ENCODE measurements at regions not wholly inside any gene's neighbourhood (a gene's known extent, or its start where the extent isn't known, plus 50 kb on each side); places are given as distances from the start of the nearest gene placed in this dataset.

DNA sequence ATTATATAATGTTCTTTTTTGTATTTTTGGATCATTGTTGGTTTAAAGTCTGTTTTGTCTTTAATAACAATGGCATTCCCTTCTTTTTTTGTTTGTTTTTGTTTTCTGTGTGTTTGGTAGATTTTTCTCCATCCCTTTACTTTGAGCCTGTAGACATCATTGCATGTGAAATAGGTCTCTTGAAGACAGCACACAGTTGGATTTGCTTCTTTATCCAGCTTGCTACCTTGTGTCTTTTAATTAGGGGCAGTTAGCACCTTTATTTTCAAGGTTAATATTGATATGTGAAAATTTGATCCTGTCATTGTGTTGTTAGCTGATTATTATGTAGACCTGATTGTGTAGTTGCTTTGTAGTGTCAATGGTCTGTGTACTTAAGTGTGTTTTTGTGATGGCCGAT, 235.7 kb downstream of the KCNJ3 start:
- H3K9me3 Mint-ChIP-seq = peaks cover 4 to 11% (median 9%) of the 10 kb centered on the region in 7 donors
- no peaks in the 10 kb centered on the region for H3K36me3 Mint-ChIP-seq
- no peaks in the 10 kb centered on the region for H3K27me3 Mint-ChIP-seq
- H3K27ac Mint-ChIP-seq = no peak overlapping the region
- ATAC-seq (ENCODE audit: low read depth in 2 of 2) = no peak
- no peak for DNase-seq
- no peak overlapping the region for H3K4me3 Mint-ChIP-seq
- no peaks in the 10 kb centered on the region for H3K4me1 Mint-ChIP-seq

DNA sequence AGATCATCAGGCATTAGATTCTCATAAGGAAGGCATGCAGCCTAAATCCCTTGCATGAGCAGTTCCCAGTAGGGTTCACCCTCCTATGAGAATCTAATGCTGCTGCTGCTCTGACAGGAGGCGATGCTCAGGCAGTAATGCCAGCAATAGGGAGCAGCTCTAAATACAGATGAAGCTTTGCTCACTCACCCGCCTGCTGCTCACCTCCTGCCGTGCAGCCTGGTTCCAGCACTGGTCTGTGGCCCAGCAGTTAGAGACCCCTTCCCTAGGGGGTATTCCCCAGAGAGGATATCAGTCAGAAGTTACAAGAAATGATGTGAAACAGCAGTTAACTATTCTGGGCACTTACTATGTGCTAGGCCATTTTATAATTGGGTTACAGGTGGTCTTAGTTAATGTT, 226.0 kb downstream of the KCNJ3 start:
- H3K4me3 Mint-ChIP-seq = no peak overlapping the region
- H3K4me1 Mint-ChIP-seq = no peaks in the 10 kb centered on the region
- H3K36me3 Mint-ChIP-seq = no peaks in the 10 kb centered on the region
- peaks cover 0 to 2% (median 0%) of the 10 kb centered on the region in 7 donors for H3K9me3 Mint-ChIP-seq
- no peaks in the 10 kb centered on the region for H3K27me3 Mint-ChIP-seq
- H3K27ac Mint-ChIP-seq = no peak overlapping the region
- DNase-seq = no peak
- no peak for ATAC-seq (ENCODE audit: low read depth in 2 of 2)

DNA sequence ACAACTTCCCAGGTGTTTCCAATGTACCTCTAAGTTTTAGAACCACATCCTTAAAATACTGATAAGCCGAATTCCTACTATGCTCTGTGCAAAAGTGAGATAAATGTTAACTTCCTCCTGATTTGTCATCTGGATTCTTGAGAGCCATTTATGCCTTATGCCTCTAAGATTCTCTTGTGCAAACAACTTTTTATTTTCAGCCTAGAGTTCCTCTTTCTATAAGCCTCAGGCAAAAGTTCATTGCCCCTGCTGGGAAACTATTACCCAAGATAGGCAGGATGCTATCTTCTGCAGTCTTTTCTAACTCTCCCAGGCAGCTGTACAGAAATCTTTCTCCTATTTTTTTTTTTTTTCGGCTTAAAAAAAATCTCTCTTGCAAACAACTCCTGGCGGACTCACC, 216.1 kb downstream of the KCNJ3 start:
- Mint-ChIP-seq H3K9me3 (peaks cover 0 to 8% (median 0%) of the 10 kb centered on the region in 7 donors), H3K4me3 (no peak overlapping the region), H3K36me3 (no peaks in the 10 kb centered on the region), H3K27me3 (no peaks in the 10 kb centered on the region), H3K4me1 (no peaks in the 10 kb centered on the region), H3K27ac (no peak overlapping the region)
- no peak for ATAC-seq (ENCODE audit: low read depth in 2 of 2)
- DNase-seq = no peak

DNA sequence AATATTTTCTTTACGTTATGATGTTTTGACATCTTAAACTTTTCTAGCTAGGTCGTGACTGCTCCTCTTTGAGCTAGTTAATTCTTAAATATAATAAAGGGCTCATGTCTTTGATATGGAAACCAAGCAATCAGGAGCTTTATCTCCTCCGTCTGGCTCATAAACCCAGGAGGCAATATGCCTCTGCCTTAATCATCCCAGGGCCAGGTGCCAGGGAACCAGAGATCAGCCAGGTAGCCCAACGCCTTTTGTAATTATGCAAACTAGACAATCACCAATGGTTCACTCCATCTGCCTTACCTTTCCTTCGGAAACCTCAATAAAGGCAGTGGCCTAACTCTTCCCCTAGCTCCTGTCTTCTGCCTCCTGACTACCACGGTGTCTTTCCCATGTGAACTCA, 213.7 kb downstream of the KCNJ3 start:
- H3K36me3 Mint-ChIP-seq = no peaks in the 10 kb centered on the region
- H3K27me3 Mint-ChIP-seq = no peaks in the 10 kb centered on the region
- H3K9me3 Mint-ChIP-seq = peaks cover 0 to 13% (median 5%) of the 10 kb centered on the region in 7 donors
- H3K27ac Mint-ChIP-seq = no peak overlapping the region
- no peak for DNase-seq
- no peaks in the 10 kb centered on the region for H3K4me1 Mint-ChIP-seq
- no peak for ATAC-seq (ENCODE audit: low read depth in 2 of 2)
- no peak overlapping the region for H3K4me3 Mint-ChIP-seq

DNA sequence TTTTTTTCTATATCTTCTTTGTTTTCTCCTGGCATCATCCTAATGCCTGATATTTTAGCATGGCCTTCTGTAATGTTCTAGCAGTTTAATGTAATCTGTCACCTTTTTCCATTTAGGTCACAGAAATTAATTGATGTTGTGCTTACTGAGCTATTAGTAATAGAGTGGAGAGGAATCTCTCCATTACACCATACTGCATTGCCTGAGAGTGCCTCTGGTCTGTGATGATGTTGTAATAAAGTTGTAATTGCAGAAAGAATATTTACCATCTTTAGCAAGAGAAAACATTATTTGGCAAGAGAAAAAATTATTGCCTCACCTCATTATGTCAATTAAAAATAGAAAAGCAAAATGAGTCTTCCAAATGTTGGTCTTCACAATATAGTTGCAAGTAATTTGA, 213.2 kb downstream of the KCNJ3 start:
- Mint-ChIP-seq H3K36me3 (no peaks in the 10 kb centered on the region), H3K27me3 (no peaks in the 10 kb centered on the region), H3K27ac (no peak overlapping the region), H3K4me3 (no peak overlapping the region), H3K4me1 (no peaks in the 10 kb centered on the region), H3K9me3 (peaks cover 0 to 13% (median 7%) of the 10 kb centered on the region in 7 donors)
- DNase-seq (no peak), ATAC-seq (ENCODE audit: low read depth in 2 of 2) (no peak)

DNA sequence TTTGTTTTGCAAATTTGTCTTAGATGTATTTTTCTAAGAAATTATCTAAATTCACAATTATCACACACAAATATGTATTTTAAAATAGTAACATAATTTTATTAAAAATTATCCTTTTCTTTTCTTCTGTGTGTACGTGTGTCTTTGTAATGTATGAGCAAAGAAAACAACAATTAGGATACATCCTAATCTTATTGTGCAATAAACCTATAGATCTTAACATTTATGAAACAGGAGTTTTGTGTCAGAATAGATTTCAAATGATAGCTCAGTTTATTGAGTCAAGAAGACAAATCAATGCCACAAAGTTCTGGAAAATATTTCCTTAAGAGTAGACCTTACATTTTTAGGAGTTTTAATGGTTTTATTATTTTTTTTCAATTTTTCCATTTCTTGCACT, 212.2 kb downstream of the KCNJ3 start:
- no peak for ATAC-seq (ENCODE audit: low read depth in 2 of 2)
- Mint-ChIP-seq H3K9me3 (peaks cover 0 to 12% (median 9%) of the 10 kb centered on the region in 7 donors), H3K4me1 (no peaks in the 10 kb centered on the region), H3K4me3 (no peak overlapping the region), H3K36me3 (no peaks in the 10 kb centered on the region), H3K27ac (no peak overlapping the region), H3K27me3 (no peaks in the 10 kb centered on the region)
- no peak for DNase-seq

DNA sequence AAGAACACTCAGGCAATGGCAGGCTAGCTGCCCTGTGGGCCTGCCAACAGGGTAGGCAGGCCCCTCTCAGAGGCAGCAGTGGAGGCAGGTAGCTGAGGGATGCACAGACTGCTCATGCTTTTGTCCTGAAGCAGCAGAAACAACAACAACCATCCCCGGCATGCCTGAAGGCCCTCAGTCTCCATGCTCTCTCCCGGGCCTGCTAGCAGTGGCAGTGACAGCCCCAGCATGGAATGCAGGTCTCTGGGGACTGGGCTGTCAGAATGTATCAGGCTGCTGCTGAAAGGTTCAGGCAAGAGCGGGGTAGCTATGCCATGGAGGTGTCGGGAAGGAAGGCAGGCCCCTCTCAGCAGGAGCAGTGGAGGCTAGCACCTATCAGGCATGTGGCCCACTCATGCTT, 209.8 kb downstream of the KCNJ3 start:
- no peak for DNase-seq
- H3K4me3 Mint-ChIP-seq = no peak overlapping the region
- no peak for ATAC-seq (ENCODE audit: low read depth in 2 of 2)
- H3K27ac Mint-ChIP-seq = no peak overlapping the region
- no peaks in the 10 kb centered on the region for H3K27me3 Mint-ChIP-seq
- peaks cover 0 to 18% (median 13%) of the 10 kb centered on the region in 7 donors for H3K9me3 Mint-ChIP-seq
- H3K36me3 Mint-ChIP-seq = no peaks in the 10 kb centered on the region
- H3K4me1 Mint-ChIP-seq = no peaks in the 10 kb centered on the region

Measured in naive B cell (primary cell).